HepG2 (cell line): ENCODE measurements at regions not wholly inside any gene's neighbourhood (a gene's known extent, or its start where the extent isn't known, plus 50 kb on each side); places are given as distances from the start of the nearest gene placed in this dataset.
"Not testable (repeated sequence)": the region's sequence is repeated elsewhere in the genome, so short reads cannot be mapped to it uniquely, and the experiment has no call there.

Experiments
- ATAC-seq: fragments of 200-7000 bp; cut with Tn5 transposase; 3 replicates; pipeline ENCODE4 v1.9.1; 2020; ENCODE audit warnings: mild to moderate bottlenecking, moderate library complexity
- BruUV-seq: library from RNA; stranded (reverse); fragments of 400-500 nt; replicated peaks from 2 replicates; lab custom pipeline; 2021; lab: Mats Ljungman, UMichigan
- CTCF ChIA-PET: fragments of 300-600 bp; formaldehyde crosslinking; extraction: SDS; loops from one replicate; lab custom pipeline; 2021; ENCODE audit warnings: low total read pairs, inconsistent platforms, low intra/inter-chr PET ratio; lab: Yijun Ruan, JAX
- POLR2A ChIA-PET: fragments of 350-600 bp; sonication (Branson Sonifier 250); formaldehyde crosslinking; loops from one replicate; lab custom pipeline; 2020; ENCODE audit warnings: antibody characterized with exemption, inconsistent platforms; lab: Yijun Ruan, JAX
- DNase-seq: peaks from one replicate; pipeline ENCODE4 v3.0.0-alpha.2; 2015; ENCODE audit warnings: low spot score
- FAIRE-seq: peaks from 3 replicates; lab custom pipeline; 2011; peaks lifted over from hg19 to GRCh38; lab: Jason Lieb, UNC
- H2AFZ ChIP-seq: one replicate; pipeline ENCODE4 v1.6.1; 2011; ENCODE audit warnings: low read length, inconsistent platforms
- H3K27ac ChIP-seq: fragments of 300-600 bp; 3 replicates; pipeline ENCODE4 v1.8.0; 2011; ENCODE audit warnings: mixed run types, mild to moderate bottlenecking, mixed read lengths, low read length, inconsistent platforms; ENCODE audit not compliant: insufficient read depth; ENCODE audit errors: extremely low read length
- H3K27me3 ChIP-seq, 2 experiments: fragments of 200-600 bp in 1 of 2; 2 replicates in 1 of 2; 3 replicates in 1 of 2; pipeline versions ENCODE4 v1.6.0 to v1.8.0; 2011; ENCODE audit warnings: low read length in 2 of 2, mild to moderate bottlenecking in 2 of 2, moderate library complexity in 2 of 2, inconsistent platforms in 1 of 2; ENCODE audit not compliant: insufficient read depth in 2 of 2, control insufficient read depth in 1 of 2
- H3K36me3 ChIP-seq, 2 experiments: fragments of 200-600 bp in 1 of 2; replicated peaks in 1 of 2; 2 replicates in 1 of 2; 3 replicates in 1 of 2; pipeline versions ENCODE4 v1.5.1 to v1.8.0; 2011; ENCODE audit warnings: low read length in 2 of 2, inconsistent platforms in 1 of 2; ENCODE audit not compliant: insufficient read depth in 2 of 2, control insufficient read depth in 1 of 2
- H3K4me1 ChIP-seq: 2 replicates; pipeline ENCODE4 v1.5.1; 2012; ENCODE audit warnings: low read length, inconsistent platforms; ENCODE audit not compliant: insufficient read depth
- H3K4me2 ChIP-seq: 2 replicates; pipeline ENCODE4 v1.6.0; 2011; ENCODE audit warnings: low read depth, low read length, inconsistent platforms
- H3K4me3 ChIP-seq, 3 experiments: fragments of 200-600 bp in 1 of 3; sonication (generic), shearing (Covaris generic) in 1 of 3; replicated peaks in 1 of 3; 2 replicates each; pipeline ENCODE4 v1.5.1; 2011 to 2016; ENCODE audit warnings: low read length in 3 of 3, inconsistent platforms in 2 of 3, low read depth in 2 of 3, mild to moderate bottlenecking in 2 of 3, control low read depth in 1 of 3, mixed read lengths in 1 of 3; ENCODE audit not compliant: insufficient read depth in 1 of 3
- H3K79me2 ChIP-seq: one replicate; pipeline ENCODE4 v1.6.1; 2011; ENCODE audit warnings: low read length, inconsistent platforms; ENCODE audit not compliant: insufficient read depth
- H3K9ac ChIP-seq: 2 replicates; pipeline ENCODE4 v1.6.0; 2011; ENCODE audit warnings: mild to moderate bottlenecking, low read depth, low read length, inconsistent platforms; ENCODE audit not compliant: insufficient read depth
- H3K9me3 ChIP-seq: 2 replicates; pipeline ENCODE4 v1.5.1; 2012; ENCODE audit warnings: mild to moderate bottlenecking, low read length
- H4K20me1 ChIP-seq: 2 replicates; pipeline ENCODE4 v1.6.0; 2011; ENCODE audit warnings: inconsistent platforms, mild to moderate bottlenecking, low read length, moderate library complexity; ENCODE audit not compliant: insufficient read depth
- WGBS: methylation state at CpG from one replicate; pipeline ENCODE4 v1.1.6; 2017; ENCODE audit warnings: low lambda C conversion rate; 5-methylcytosine and 5-hydroxymethylcytosine counted together
- in situ Hi-C: cut with HindIII; loops from 2 replicates; pipeline ENCODE4 v1.10.0; 2017; ENCODE audit warnings: low pct_unique_long_range_greater_than_20kb; ENCODE audit not compliant: extremely low pct_ligation_motif_present
- intact Hi-C: fragments of 100-400 bp; cut with micrococcal nuclease; formaldehyde crosslinking; loops from one replicate; pipeline ENCODE4 v1.10.0; 2022; ENCODE audit not compliant: unreplicated experiment

- not testable (repeated sequence) for H3K27ac ChIP-seq
Observed at GRCh38 chr7:76963061-76963460, 69.1 kb downstream of the SPDYE17 start.

DNA sequence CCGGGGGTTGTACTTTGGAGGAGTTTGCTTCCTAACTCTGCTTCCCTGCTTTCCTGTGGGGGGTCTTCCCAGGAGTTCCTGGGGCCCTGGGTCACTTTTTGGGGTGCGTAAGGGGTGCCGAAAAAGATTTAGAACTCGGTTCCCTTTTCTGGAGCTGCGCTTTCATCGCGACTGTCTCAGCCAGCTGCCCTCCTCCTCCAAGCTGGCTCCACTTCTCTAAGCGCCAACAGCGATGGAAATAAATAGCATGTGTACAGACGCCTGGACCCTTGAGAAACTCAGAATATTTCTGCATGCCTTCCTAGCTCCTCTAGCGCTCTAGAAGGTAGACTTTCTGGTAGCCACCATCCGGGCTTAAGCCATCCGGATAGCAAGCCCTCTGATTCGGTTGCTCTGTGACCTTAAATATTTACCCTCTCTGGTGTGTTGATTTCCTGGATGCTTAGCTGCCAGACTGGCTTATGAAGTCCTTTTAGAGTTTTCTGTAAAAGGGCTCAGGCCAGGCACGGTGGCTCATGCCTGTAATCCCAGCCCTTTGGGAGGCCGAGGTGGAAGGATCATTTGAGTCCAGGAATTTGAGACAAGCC lies 71.7 kb downstream of the SPDYE17 start:
- CTCF ChIA-PET, H3K36me3 ChIP-seq, H3K4me3 ChIP-seq, H3K9ac ChIP-seq, H3K4me1 ChIP-seq, H3K79me2 ChIP-seq, BruUV-seq, DNase-seq, H3K4me2 ChIP-seq, H4K20me1 ChIP-seq, H2AFZ ChIP-seq, intact Hi-C loops, in situ Hi-C loops, H3K27ac ChIP-seq, H3K9me3 ChIP-seq, H3K27me3 ChIP-seq, POLR2A ChIA-PET: not testable (repeated sequence)
- no CpG with 5 or more reads among the region's 16 CpGs for WGBS
- peak; percentile 74 for FAIRE-seq
- ATAC-seq, result peak; percentile 59

More at GRCh38 chr7:76963061-76963460, 69.1 kb downstream of the SPDYE17 start:
- CTCF ChIA-PET, POLR2A ChIA-PET, H3K9me3 ChIP-seq, H3K79me2 ChIP-seq, H3K4me3 ChIP-seq, H3K4me1 ChIP-seq, H4K20me1 ChIP-seq, DNase-seq, H3K27me3 ChIP-seq, intact Hi-C loops, H2AFZ ChIP-seq, H3K4me2 ChIP-seq, in situ Hi-C loops, BruUV-seq, FAIRE-seq, ATAC-seq, H3K36me3 ChIP-seq, H3K9ac ChIP-seq: not testable (repeated sequence)
- WGBS, result 99% methylated on average over 5 of the region's 7 CpGs

DNA sequence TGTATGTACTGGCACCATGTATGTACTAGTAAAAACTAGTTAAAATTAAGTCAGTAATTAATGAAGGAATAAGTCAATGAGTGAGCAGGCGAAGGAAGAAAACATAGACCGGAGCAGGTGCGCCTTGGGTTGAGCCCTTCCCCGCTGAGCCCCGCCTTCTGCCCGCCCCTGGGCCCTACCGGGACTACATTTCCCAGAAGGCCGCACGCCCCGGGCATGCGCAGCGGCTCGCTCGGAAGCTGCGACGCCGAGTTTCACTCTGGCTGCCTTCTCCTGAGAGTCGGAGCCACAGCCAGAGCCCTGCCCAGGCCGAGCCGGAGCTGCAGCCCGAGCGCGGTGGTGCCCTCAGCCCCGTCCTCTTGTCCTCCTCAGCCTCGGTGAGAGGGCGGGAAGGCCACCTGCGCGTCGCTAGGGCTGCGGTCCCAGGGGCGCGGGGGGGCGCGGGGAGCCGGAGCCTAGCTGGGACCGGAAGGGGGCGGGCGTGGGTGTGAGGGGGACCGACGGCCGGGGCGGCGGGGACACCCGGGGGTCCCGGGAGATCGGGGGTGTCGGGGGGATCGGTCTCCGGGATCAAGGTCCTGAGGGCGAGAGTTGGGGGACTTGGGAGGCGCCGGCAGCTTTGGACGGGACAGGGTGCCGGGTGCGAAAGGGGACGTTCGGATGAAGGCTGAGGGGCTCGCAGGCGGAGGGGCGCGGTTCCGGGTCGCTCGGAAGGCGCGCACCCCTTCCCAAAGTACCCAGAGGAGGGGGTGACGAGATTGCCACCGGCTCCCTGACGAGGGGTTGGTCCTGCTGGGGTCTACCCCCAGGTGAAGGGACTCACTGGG lies 72.4 kb downstream of the SPDYE17 start:
- H3K4me1 ChIP-seq, H3K9me3 ChIP-seq, H4K20me1 ChIP-seq, intact Hi-C loops, CTCF ChIA-PET, H3K79me2 ChIP-seq, H3K4me3 ChIP-seq, H2AFZ ChIP-seq, H3K4me2 ChIP-seq, POLR2A ChIA-PET, H3K27ac ChIP-seq, H3K9ac ChIP-seq, BruUV-seq, in situ Hi-C loops, H3K27me3 ChIP-seq, H3K36me3 ChIP-seq, DNase-seq: not testable (repeated sequence)
- no CpG with 5 or more reads among the region's 69 CpGs for WGBS
- peak; percentile 96 for ATAC-seq
- peak; percentile 34 for FAIRE-seq

- H3K27ac ChIP-seq, CTCF ChIA-PET, H3K9me3 ChIP-seq, H3K4me3 ChIP-seq, H3K4me2 ChIP-seq, BruUV-seq, H3K9ac ChIP-seq, H3K36me3 ChIP-seq, H3K79me2 ChIP-seq, H2AFZ ChIP-seq, POLR2A ChIA-PET, DNase-seq, H3K27me3 ChIP-seq, intact Hi-C loops, H3K4me1 ChIP-seq, in situ Hi-C loops, ATAC-seq, H4K20me1 ChIP-seq: not testable (repeated sequence)
- FAIRE-seq, result peak; percentile 34
- WGBS, result no CpG with 5 or more reads among the region's 5 CpGs
Observed at GRCh38 chr7:76956531-76956930, 75.6 kb downstream of the SPDYE17 start.
